OCI-LY3 (cell line): ENCODE measurements at regions not wholly inside any gene's neighbourhood (a gene's known extent, or its start where the extent isn't known, plus 50 kb on each side); places are given as distances from the start of the nearest gene placed in this dataset.
"Not testable (repeated sequence)": the region's sequence is repeated elsewhere in the genome, so short reads cannot be mapped to it uniquely, and the experiment has no call there.

Source experiments
- CTCF ChIP-seq: fragments of 200-600, 300-600 bp; sonication (generic); IDR thresholded peaks from 2 replicates; pipeline ENCODE4 v1.5.1; 2014; ENCODE audit warnings: antibody characterized with exemption, low read length, low read depth
- EZH2phosphoT487 ChIP-seq: fragments of 200-600 bp; shearing (Covaris generic); IDR thresholded peaks from 2 replicates; pipeline ENCODE4 v1.6.1; 2018; ENCODE audit warnings: antibody characterized with exemption, mixed run types, low read depth

DNA sequence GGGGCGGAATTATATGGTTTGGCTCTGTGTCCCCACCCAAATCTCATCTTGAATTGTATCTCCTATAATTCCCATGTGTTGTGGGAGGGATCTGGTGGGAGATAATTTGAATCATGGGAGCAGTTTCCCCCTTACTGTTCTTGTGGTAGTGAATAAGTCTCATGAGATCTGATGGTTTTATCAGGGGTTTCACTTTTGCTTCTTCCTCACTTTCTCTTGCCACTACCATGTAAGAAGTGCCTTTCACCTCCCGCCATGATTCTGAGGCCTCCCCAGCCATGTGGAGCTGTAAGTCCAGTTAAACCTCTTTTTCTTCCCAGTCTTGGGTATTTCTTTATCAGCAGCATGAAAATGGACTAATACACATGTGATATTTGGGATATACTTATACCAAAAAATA is 63.2 kb upstream of the SSBP3 start:
- TF ChIP-seq EZH2phosphoT487, CTCF: not testable (repeated sequence)
